HG03354 (cell line): ENCODE measurements at regions not wholly inside any gene's neighbourhood (a gene's known extent, or its start where the extent isn't known, plus 50 kb on each side); places are given as distances from the start of the nearest gene placed in this dataset.
"Not testable (repeated sequence)": the region's sequence is repeated elsewhere in the genome, so short reads cannot be mapped to it uniquely, and the experiment has no call there.

Experiments used
- ATAC-seq: cut with Tn5 transposase; IDR thresholded peaks from one replicate; pipeline ENCODE4 v1.9.1; 2021; ENCODE audit warnings: mild to moderate bottlenecking; ENCODE audit not compliant: unreplicated experiment, poor library complexity, severe bottlenecking

DNA sequence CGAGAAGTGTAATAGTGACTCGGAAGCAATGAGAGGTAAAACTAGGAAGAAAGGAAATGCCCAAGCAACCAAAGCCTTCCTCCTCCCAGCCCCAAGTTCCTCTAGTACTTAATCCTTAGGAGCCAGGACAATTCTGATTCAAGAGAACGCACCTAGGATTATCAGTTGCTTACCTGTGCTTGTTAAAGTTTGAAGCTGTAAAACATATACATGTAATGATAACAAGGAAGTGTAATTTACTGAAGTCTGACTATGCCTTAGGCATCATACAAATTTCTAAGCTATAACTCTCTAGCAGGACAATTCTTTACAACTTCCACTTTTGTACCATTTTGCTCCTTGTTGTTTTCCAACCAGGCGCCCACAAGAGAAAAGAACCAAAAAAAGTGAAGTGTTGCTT, 92.8 kb upstream of the OSBPL8 start:
- no peak for ATAC-seq

DNA sequence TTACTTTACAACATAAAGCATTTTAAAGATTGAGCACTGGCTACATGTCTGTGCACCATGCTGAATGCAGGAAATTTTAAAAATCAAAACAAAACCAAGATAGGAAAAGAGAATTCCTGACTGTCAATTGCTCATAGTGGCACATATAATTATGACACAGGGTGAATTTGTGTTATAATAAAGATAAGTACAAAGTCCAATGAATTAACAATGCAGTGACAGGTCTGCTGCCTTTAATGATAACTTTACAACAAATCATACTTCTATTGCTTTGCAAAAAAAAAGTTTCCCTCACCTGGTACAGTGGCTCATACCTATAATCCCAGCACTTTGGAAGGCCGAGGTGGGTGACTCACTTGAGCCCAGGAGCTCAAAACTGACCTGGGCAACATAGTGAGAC, 93.8 kb upstream of the OSBPL8 start:
- no peak for ATAC-seq

DNA sequence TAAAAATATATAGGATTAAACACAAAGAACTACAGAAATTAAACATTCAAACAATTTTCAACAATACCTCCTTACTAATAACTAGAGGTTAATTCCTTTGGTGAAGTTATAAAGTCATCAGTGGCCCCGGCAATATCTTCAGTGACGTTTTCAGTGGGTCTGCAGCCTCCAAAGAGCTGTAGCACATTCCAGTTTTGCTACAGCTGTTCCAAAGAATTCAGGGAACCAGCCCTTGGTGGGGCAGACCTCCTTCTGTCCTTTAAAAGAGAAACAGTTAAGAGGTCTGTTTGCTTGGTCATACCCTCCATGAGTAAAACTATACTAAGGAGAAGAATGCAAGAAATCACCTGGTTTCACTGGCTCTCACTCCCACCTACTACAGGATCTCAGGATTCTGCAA, 99.2 kb upstream of the ZDHHC17 start:
- ATAC-seq = no peak

DNA sequence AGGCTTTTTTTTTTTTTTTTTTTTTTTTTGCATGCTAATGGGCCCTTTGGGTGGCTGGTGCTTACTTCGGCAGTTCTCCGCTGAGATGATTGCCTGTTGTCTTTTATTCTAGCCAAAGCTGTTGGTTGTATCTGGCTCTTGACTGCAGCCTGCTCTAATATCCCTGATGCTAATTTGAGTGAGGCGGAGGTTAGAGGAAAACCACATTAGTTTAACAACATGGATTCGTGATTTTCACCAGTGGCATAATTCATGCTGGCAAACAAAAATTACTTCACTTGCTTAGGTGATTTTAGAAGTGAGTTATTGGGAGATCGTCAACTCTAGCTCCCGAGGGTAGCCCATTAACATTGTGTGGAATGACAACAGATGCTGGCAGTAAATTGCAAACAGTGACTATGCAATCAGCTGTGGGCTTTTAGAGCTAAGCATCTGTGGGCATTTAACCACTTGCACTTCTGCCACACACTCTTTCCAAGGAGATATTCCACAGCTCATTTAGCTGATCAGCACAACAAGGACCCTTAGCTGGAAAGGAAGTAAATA, 97.6 kb upstream of the ZDHHC17 start:
- ATAC-seq = no peak

DNA sequence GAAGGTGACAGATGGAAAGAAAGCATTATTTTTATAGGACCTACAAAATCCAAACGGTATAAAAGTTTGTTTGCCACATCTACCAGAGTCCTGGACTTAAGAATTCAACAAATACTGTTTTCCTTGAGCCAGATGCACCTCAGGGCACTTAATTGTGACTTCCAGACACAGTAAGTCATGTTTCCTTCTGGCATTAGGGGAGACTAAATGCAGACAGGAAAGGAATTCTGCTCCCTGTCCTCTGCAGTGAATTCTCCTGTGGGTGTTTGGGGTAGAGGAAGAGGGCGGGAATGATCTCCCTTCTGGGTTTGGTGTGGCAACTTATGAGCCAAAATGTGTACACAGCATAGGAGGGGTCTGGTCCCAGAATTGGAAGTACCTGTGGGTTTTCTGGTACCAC, 93.9 kb upstream of the ZDHHC17 start:
- ATAC-seq = no peak

DNA sequence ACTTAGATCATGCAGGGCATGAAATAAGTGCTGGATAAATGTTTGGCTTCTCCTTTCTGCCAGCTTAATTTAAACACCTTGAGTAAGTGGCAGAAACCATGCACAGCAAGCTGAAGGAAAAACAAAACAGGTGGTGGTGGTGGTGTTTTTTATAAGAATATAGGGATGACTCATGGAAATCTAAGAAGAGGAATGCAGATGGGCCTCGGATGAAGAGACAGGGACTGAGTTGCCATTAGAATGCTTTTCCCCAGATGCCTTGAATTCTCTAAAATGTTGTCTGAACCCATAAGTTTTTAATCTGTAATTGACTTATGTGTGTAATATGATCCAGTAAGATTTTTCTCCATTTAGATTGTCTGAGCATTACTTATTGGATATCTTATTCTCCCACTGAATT, 93.1 kb upstream of the ZDHHC17 start:
- ATAC-seq = no peak

DNA sequence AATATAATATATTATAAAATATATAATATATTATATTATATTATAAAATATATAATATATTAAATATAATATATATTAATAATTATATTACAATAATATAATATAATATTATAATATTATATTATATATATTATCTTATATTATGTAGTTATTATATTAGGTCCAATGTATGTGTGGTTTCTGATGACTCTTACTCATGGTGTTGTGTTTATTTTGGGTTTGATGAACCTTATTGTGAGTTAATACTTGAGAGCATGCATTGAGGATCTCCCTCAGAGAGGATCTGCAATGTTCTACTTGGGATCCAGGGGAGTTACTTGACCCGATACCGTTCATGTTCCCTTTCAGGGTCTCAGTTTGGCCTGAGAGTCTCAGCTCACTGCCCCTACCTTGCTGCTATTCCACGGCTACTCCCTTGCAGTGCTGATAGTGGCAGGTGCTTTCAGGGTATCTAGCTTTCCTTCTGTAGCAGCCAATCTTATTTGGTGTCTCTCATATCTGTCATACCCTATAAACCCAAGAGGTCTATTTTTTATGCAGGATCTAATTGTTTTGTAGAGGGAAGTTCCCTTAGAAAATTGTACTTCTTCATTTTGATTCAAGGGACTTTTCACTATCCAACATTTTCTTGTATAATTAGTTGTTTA, 89.1 kb upstream of the ZDHHC17 start:
- no peak for ATAC-seq

DNA sequence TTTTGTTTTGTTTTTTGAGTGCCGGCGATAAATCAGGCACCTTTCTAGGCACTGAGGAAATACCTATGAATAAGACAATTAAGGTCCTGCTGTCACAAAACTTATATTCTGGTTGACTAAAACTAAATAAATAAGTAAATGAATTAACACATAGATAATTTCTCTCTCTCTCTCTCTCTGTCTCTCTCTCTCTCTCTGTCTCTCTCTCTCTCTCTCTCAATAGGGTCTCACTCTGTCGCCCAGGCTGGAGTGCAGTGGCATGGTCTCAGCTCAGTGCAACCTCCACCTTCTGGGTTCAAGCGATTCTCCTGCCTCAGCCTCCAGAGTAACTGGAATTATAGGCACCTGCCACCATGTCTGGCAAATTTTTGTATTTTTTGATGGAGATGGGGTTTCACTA, 87.7 kb upstream of the ZDHHC17 start:
- not testable (repeated sequence) for ATAC-seq

DNA sequence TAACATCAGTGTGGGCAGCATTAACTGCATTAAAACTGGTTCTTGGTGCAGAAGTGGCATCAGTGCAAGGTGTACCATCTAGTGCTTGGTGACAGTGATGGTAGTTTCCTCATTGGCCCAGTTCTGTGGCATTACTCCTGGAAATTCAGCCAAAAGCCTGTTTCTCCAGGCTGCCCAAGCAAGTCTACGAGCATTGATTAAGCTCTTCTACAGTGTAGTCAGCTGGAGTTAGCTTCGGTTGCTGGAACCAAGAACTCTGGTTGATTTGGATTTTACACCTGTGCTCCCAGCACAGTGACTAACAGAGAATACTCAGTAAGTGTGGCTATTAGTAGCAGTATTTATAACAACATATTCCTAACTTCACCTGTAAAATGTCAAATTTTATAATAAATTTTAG, 84.9 kb upstream of the ZDHHC17 start:
- no peak for ATAC-seq

DNA sequence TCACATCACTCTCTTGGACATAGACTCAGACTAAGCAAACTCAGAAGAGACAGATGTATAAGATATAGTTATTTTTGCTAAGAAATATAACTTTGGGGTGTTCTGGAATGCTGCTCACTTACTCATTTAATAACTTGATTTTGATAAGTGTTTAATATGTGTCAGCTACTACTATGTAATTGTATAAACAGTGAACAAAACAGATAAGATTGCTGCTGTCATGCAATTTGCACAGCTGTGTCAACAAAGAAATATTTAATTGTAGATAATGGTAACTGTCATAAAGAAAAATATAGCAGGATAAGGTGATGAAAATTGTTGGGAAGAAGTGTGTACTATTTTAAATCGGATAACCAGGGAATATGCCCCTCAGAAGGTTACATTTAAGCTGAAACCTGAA, 84.1 kb upstream of the ZDHHC17 start:
- no peak for ATAC-seq

DNA sequence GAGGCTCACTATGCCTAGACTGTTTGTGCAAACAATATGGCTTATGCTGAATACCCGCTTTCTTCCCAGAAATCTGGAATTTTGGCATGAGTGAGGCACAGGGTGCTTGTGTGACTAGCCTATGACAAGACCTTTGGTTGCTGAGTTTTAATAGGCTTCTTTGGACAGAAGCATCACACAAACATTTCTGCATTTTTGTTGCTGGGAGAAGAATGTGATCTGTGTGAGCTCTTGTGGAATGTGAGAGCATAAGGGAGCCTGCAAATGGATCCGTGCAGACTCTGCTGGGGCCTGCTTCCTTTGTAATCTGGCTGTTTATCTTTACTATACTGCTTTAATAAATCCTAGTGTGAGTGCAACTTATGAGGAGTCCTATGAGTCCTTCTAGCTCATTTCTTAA, 83.0 kb upstream of the ZDHHC17 start:
- ATAC-seq = no peak

DNA sequence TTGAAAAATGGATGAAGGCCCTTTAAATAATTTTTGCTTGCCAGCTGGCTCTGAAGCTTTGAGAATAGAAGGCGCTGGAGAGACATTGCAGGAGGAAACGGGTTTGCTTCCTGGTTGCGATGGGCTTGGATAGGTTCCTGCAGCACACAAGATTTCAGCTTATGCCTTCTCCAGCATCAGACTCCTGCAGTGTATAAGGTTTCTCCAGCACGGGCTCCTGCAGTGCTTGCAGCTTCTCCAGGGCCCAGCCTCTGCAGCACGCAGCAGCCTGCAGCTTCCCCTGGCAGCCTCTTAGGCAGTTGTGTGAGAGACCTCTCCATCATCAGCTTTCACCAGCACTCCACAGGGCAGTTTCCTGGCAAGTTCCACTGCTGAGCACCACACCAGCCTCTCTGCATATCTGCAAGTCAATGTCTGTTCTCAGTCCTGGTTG, 78.7 kb upstream of the ZDHHC17 start:
- ATAC-seq = no peak

DNA sequence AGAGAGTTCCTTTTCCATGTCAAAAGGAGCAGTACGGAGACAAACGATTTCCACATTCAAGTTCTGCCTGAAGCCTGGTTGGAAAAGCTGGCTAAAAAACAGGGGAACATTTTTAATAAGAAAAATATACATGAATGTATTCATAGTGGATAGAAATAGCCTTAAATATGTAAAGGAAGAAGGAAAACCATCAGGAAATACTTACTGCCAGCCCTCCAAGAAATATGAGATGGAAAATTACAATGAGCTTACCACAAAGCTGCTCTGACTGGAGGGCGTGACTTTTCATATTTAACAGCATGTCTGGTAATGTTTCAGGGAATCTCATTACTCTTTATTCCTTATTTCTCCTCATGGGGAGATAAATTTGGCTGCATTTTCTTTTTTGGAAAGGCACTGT, 75.9 kb upstream of the ZDHHC17 start:
- ATAC-seq = no peak

DNA sequence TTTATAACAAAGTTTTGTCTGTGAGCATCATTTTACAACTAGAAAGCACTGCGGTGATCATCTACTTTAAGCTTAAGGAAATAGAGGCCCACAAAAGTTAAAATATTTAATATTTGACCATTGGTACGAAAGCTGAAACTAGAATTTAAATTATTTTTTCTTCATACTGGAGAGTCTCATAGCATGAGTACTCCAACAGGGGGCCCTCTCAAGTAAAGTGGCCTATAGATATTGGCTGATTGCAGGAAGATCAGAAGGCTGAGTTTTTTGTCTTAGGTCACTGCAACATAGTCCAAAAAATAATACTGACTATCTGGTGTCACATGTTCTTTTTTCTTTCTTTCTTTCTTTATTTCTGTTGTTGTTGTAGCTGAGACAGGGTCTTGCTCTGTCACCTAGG, 75.3 kb upstream of the ZDHHC17 start:
- no peak for ATAC-seq

DNA sequence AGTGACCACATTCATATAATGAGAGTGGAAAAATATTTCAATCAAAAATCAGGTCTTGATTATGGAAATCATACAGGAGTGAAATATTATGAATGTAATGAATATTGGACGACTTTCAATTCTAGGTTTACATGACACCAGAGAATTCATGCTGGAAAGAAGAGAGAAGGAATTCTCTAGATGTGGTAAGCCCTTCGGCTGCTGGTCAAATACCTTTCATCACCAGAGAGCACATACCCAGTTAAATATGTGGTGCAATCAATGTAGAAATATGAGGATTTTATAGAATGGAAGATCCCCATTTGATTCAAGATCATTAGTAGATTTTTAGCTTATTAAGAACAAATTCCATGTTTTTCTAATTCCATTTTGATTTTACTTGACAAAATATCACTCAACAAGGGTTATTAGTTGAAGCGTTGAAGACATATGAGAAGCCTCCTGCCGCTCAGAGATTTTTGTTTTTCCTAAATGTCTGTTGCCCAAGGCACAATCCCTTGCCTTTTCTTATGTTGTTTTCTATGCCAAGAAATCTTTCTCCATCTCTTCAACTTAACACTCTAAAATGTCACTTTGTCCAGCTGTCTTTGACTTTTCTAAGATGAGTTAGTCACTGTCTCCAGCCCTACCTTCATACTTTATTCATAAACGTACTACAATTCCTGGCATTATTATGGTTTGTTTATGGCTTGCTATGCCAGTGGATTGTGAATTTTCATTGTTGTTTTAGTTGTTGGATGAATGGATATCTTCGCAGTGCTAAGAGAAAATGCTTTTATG, 72.8 kb upstream of the ZDHHC17 start:
- ATAC-seq = no peak

DNA sequence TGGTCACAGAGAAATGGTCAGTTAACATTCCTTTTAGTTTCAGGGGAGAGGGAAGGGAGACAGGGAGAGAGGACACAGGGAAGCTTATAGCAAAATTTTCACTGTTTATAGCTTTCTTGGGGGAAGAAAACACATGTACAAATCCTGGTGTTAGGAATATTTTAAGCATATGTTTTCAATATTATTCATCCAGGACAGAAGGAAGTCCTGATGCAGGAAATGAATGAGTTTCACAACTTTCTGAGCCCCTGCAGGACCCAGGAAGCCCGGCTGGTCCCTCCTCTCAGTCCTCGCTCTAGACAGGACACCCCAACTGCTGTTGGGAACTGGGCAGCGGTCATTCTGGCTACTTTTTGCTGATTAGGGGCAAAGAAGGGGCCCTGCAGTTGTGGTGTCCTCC, 71.1 kb upstream of the ZDHHC17 start:
- no peak for ATAC-seq

DNA sequence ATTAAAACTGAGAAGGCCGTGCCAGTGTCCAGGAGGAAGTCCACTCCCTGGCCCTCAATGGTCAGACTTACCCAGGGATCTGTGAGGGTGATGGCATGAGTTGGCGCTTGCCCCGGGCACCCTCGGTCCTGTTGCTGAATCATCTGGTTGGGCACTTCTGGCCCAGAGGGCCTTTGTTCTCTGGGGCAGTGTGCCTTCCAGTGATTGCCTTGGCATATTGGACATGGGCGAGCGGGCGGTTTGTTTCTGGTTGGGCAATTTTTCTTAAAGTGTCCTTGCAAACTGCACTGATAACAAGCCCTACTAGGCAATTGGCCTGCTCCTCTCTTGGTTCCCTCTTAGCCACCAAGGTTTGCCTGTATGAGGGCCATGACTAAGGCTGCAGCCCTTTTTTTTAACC, 69.5 kb upstream of the ZDHHC17 start:
- no peak for ATAC-seq

DNA sequence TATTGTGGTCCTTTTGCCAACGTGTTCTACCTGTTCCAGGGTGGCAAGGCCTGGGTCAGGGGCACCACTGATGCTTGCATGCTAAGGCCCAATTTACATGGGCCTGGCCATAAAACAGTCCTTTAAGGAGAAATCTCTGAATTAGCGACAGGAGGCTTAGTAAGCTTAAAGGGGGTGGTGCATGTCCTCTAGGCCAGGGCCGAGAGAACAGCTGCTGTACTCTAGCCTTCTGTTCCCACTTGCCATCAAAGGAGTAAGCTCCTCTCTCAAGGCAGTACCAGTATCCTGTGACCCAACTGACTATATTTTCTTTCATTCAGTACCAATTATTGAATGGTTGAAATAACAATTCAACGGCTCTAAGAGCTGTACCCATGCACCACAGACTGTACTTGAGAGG, 67.7 kb upstream of the ZDHHC17 start:
- ATAC-seq = no peak

DNA sequence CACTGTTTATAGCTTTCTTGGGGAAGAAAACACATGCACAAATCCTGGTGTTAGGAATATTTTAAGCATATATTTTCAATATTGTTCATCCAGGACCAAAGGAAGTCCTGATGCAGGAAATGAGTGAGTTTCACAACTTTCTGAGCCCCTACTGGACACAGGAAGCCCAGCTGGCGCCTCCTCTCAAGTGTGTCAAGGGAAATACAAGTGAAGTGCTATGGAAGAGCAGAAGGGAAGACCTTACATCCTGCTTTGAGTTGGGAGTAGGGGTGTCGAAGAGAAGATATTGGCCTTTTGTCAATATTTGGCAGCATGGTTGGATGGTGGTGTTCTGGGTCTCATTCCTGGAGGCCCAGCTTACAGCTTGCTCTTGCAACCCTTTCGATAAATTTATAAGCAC, 66.1 kb upstream of the ZDHHC17 start:
- ATAC-seq = no peak

DNA sequence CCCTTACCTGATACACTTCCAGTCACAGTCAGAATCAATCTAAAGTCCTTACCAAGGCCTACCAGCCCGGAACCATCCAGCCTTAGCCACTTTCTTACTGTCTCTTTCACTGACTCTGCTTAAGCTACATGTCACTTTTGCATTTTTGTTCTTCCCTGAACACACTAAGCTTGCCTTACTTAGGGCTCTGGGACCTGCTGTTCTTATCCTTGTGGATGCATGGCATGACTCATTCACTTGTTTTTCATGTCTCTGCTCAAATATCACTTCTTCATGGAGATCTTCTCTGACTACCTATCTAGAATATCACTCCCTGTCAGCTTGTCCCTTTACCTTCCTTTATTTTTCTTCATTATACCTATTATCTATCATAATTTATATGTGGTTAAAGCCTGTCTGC, 65.6 kb upstream of the ZDHHC17 start:
- ATAC-seq = no peak

DNA sequence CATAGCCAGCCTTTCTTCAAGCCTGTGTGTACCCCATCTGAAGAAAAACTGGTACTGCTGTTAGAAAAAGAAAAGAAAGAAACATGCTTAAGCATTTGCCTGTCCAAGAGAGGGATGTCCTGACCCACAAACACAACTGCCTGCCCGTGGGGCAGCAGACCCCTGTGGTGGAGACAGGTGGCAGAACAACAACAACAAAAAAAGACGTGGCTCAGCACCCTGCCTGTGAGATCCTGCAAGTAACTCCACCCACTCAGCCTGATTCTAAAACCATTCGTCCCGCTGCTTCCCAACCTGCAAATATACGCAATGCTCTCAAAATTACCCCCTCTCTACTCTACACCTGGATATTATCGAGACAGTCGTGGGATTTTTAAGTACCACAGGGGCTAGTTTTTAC, 64.9 kb upstream of the ZDHHC17 start:
- no peak for ATAC-seq
